T-cell (primary cell): ENCODE measurements at regions not wholly inside any gene's neighbourhood (a gene's known extent, or its start where the extent isn't known, plus 50 kb on each side); places are given as distances from the start of the nearest gene placed in this dataset.

Experiments used
- ATAC-seq, 4 experiments: fragments of 200-7000 bp in 3 of 4; fragments of 150-1000 bp in 1 of 4; cut with Tn5 transposase; replicated peaks in 1 of 4; 1 replicate in 3 of 4; 2 replicates in 1 of 4; pipeline ENCODE4 v1.10.0; 2021; ENCODE audit warnings: moderate library complexity in 3 of 4, mild to moderate bottlenecking in 2 of 4, moderate number of reproducible peaks in 1 of 4
- CTCF ChIA-PET, 2 donors: fragments of 300-600 bp; sonication (Branson Sonifier 250); formaldehyde crosslinking; loops; one replicate each; lab custom pipeline; 2022; ENCODE audit warnings: antibody characterized with exemption in 2 of 2; lab: Charles Lee
- POLR2A ChIA-PET, 2 donors: fragments of 300-600 bp; sonication (Branson Sonifier 250); formaldehyde crosslinking; loops; one replicate each; lab custom pipeline; 2022; ENCODE audit warnings: antibody characterized with exemption in 2 of 2; lab: Charles Lee
- DNase-seq, 35 experiments: peaks; one replicate each; pipeline versions ENCODE4 v3.0.0 to v3.0.0-alpha.2; 2013 to 2023
- H3K27ac ChIP-seq: one replicate; pipeline ENCODE4 v1.5.1; 2013; ENCODE audit warnings: low read length
- H3K27me3 ChIP-seq, 2 experiments: replicated peaks in 1 of 2; 1 replicate in 1 of 2; 2 replicates in 1 of 2; pipeline versions ENCODE4 v1.6.1 to v1.7.0; 2013; ENCODE audit warnings: low read length in 1 of 2, mixed read lengths in 1 of 2; ENCODE audit not compliant: control insufficient read depth in 2 of 2, insufficient read depth in 2 of 2; ENCODE audit errors: extremely low read depth in 1 of 2
- H3K36me3 ChIP-seq, 2 donors: 1 replicate in 1 of 2; 2 replicates in 1 of 2; pipeline versions ENCODE4 v1.6.1 to v1.7.0; 2013; ENCODE audit warnings: low read length in 1 of 2; ENCODE audit not compliant: control insufficient read depth in 2 of 2, insufficient read depth in 1 of 2; ENCODE audit errors: extremely low read depth in 1 of 2
- H3K4me1 ChIP-seq, 2 experiments: 1 replicate in 1 of 2; 2 replicates in 1 of 2; pipeline versions ENCODE4 v1.6.1 to v1.7.0; 2013; ENCODE audit warnings: low read length in 2 of 2, mixed read lengths in 1 of 2; ENCODE audit not compliant: insufficient read depth in 2 of 2, control insufficient read depth in 1 of 2; ENCODE audit errors: extremely low read depth in 1 of 2
- H3K4me3 ChIP-seq, 2 donors: 1 replicate in 1 of 2; 2 replicates in 1 of 2; pipeline versions ENCODE4 v1.5.1 to v1.7.0; 2013; ENCODE audit warnings: mild to moderate bottlenecking in 2 of 2, low read length in 1 of 2, moderate library complexity in 1 of 2; ENCODE audit not compliant: control insufficient read depth in 1 of 2; ENCODE audit errors: extremely low read depth in 1 of 2
- H3K9me3 ChIP-seq: 2 replicates; pipeline ENCODE4 v1.7.0; 2013
- H3K27ac Mint-ChIP-seq, 2 donors: one replicate each; pipeline ENCODE4 v1.8.0; 2020 to 2021; ENCODE audit warnings: mild to moderate bottlenecking in 2 of 2, mixed read lengths in 2 of 2
- H3K27me3 Mint-ChIP-seq, 2 donors: one replicate each; pipeline ENCODE4 v1.8.0; 2021 to 2022; ENCODE audit warnings: mixed read lengths in 2 of 2
- H3K36me3 Mint-ChIP-seq: one replicate; pipeline ENCODE4 v1.8.0; 2021; ENCODE audit warnings: mixed read lengths
- H3K4me1 Mint-ChIP-seq, 3 donors: one replicate each; pipeline ENCODE4 v1.8.0; 2020 to 2022; ENCODE audit warnings: mixed read lengths in 3 of 3, mild to moderate bottlenecking in 1 of 3
- H3K4me3 Mint-ChIP-seq, 3 donors: one replicate each; pipeline ENCODE4 v1.8.0; 2020 to 2022; ENCODE audit warnings: mild to moderate bottlenecking in 3 of 3, mixed read lengths in 3 of 3, moderate library complexity in 3 of 3
- H3K9me3 Mint-ChIP-seq, 3 donors: one replicate each; pipeline ENCODE4 v1.8.0; 2020 to 2022; ENCODE audit warnings: mixed read lengths in 3 of 3
- WGBS: methylation state at CpG from one replicate; pipeline ENCODE4 v1.1.5; 2013; ENCODE audit warnings: missing lambda C conversion rate; ENCODE audit not compliant: insufficient coverage; 5-methylcytosine and 5-hydroxymethylcytosine counted together

- H3K27ac Mint-ChIP-seq, result no peak overlapping the region
- 63% methylated on average over 5 of the region's 10 CpGs for WGBS
- ChIA-PET CTCF (no interaction called here), POLR2A (no interaction called here)
- no peak overlapping the region for H3K27ac ChIP-seq
- no peaks in the 10 kb centered on the region for H3K9me3 Mint-ChIP-seq
- ATAC-seq (no peak), DNase-seq (no peak)
- no peaks in the 10 kb centered on the region for H3K27me3 ChIP-seq
- H3K4me3 Mint-ChIP-seq, result no peak overlapping the region
- no peaks in the 10 kb centered on the region for H3K4me1 Mint-ChIP-seq
- H3K27me3 Mint-ChIP-seq, result peaks cover 0 to 11% of the 10 kb centered on the region in 2 donors
- no peaks in the 10 kb centered on the region for H3K36me3 ChIP-seq
- no peaks in the 10 kb centered on the region for H3K4me1 ChIP-seq
- H3K9me3 ChIP-seq, result no peaks in the 10 kb centered on the region
- no peaks in the 10 kb centered on the region for H3K36me3 Mint-ChIP-seq
- no peak overlapping the region for H3K4me3 ChIP-seq
Observed at GRCh38 chr16:17845031-17845430, 374.3 kb upstream of the XYLT1 start.

GRCh38 chr16:17843905-17844304 is 373.1 kb upstream of the XYLT1 start:
- 100% methylated on average over 2 of the region's 6 CpGs for WGBS
- Histone ChIP-seq H3K4me1 (no peaks in the 10 kb centered on the region), H3K4me3 (no peak overlapping the region), H3K27me3 (no peaks in the 10 kb centered on the region), H3K9me3 (no peaks in the 10 kb centered on the region), H3K36me3 (no peaks in the 10 kb centered on the region), H3K27ac (no peak overlapping the region)
- Mint-ChIP-seq H3K9me3 (no peaks in the 10 kb centered on the region), H3K4me3 (no peak overlapping the region), H3K4me1 (no peaks in the 10 kb centered on the region), H3K27ac (no peak overlapping the region), H3K36me3 (no peaks in the 10 kb centered on the region), H3K27me3 (peaks cover 0 to 8% of the 10 kb centered on the region in 2 donors)
- ChIA-PET POLR2A (no interaction called here), CTCF (no interaction called here)
- DNase-seq, result no peak
- ATAC-seq, result no peak

GRCh38 chr16:17839907-17840306 is 369.1 kb upstream of the XYLT1 start:
- Histone ChIP-seq H3K4me3 (no peak overlapping the region), H3K4me1 (no peaks in the 10 kb centered on the region), H3K36me3 (no peaks in the 10 kb centered on the region), H3K27ac (no peak overlapping the region), H3K27me3 (no peaks in the 10 kb centered on the region), H3K9me3 (no peaks in the 10 kb centered on the region)
- H3K4me1 Mint-ChIP-seq, result no peaks in the 10 kb centered on the region
- H3K36me3 Mint-ChIP-seq, result no peaks in the 10 kb centered on the region
- ATAC-seq (no peak), DNase-seq (no peak)
- no peak overlapping the region for H3K27ac Mint-ChIP-seq
- no peaks in the 10 kb centered on the region for H3K9me3 Mint-ChIP-seq
- ChIA-PET POLR2A (no interaction called here), CTCF (no interaction called here)
- H3K4me3 Mint-ChIP-seq, result no peak overlapping the region
- WGBS, result 67% methylated on average over 3 of the region's 5 CpGs
- peaks cover 3 to 10% of the 10 kb centered on the region in 2 donors for H3K27me3 Mint-ChIP-seq

- no peaks in the 10 kb centered on the region for H3K9me3 Mint-ChIP-seq
- Histone ChIP-seq H3K4me1 (no peaks in the 10 kb centered on the region), H3K4me3 (no peak overlapping the region), H3K27me3 (no peaks in the 10 kb centered on the region), H3K9me3 (no peaks in the 10 kb centered on the region), H3K27ac (no peak overlapping the region), H3K36me3 (no peaks in the 10 kb centered on the region)
- no peak overlapping the region for H3K27ac Mint-ChIP-seq
- no peak for ATAC-seq
- no peak for DNase-seq
- CTCF ChIA-PET, result no interaction called here
- H3K36me3 Mint-ChIP-seq, result no peaks in the 10 kb centered on the region
- POLR2A ChIA-PET, result no interaction called here
- WGBS, result 70% methylated on average over 6 of the region's 9 CpGs
- no peaks in the 10 kb centered on the region for H3K4me1 Mint-ChIP-seq
- peaks cover 3 to 10% of the 10 kb centered on the region in 2 donors for H3K27me3 Mint-ChIP-seq
- H3K4me3 Mint-ChIP-seq, result no peak overlapping the region
Observed at GRCh38 chr16:17839272-17839671, 368.5 kb upstream of the XYLT1 start.

- Histone ChIP-seq H3K4me1 (no peaks in the 10 kb centered on the region), H3K9me3 (no peaks in the 10 kb centered on the region), H3K27me3 (no peaks in the 10 kb centered on the region), H3K27ac (no peak overlapping the region), H3K4me3 (no peak overlapping the region), H3K36me3 (no peaks in the 10 kb centered on the region)
- ATAC-seq (no peak), DNase-seq (no peak)
- Mint-ChIP-seq H3K4me1 (no peaks in the 10 kb centered on the region), H3K9me3 (no peaks in the 10 kb centered on the region), H3K4me3 (no peak overlapping the region), H3K36me3 (no peaks in the 10 kb centered on the region), H3K27me3 (peaks cover 3 to 10% of the 10 kb centered on the region in 2 donors), H3K27ac (no peak overlapping the region)
- POLR2A ChIA-PET, result interaction anchor here in 1 of 2 donors (0.6 kb wide), 1 partner anchor 245 kb away, joined by 3 read pairs; no protein-coding TSS in a partner anchor
- 87% methylated on average over 9 of the region's 12 CpGs for WGBS
- CTCF ChIA-PET, result no interaction called here
Observed at GRCh38 chr16:17836868-17837602, 366.3 kb upstream of the XYLT1 start.

- Mint-ChIP-seq H3K4me1 (no peaks in the 10 kb centered on the region), H3K27ac (no peak overlapping the region), H3K27me3 (peaks cover 3 to 6% of the 10 kb centered on the region in 2 donors), H3K4me3 (no peak overlapping the region), H3K9me3 (no peaks in the 10 kb centered on the region), H3K36me3 (no peaks in the 10 kb centered on the region)
- DNase-seq, result no peak
- CTCF ChIA-PET, result no interaction called here
- H3K4me1 ChIP-seq, result no peaks in the 10 kb centered on the region
- no peak overlapping the region for H3K27ac ChIP-seq
- POLR2A ChIA-PET, result no interaction called here
- 57% methylated on average over 2 of the region's 4 CpGs for WGBS
- no peak for ATAC-seq
- H3K36me3 ChIP-seq, result no peaks in the 10 kb centered on the region
- H3K27me3 ChIP-seq, result no peaks in the 10 kb centered on the region
- no peaks in the 10 kb centered on the region for H3K9me3 ChIP-seq
- no peak overlapping the region for H3K4me3 ChIP-seq
Observed at GRCh38 chr16:17835118-17835876, 364.5 kb upstream of the XYLT1 start.
